Neural crest cell (in vitro differentiated cells): ENCODE measurements at regions not wholly inside any gene's neighbourhood (a gene's known extent, or its start where the extent isn't known, plus 50 kb on each side); places are given as distances from the start of the nearest gene placed in this dataset.

Experiments
- DNase-seq: peaks from one replicate; pipeline ENCODE4 v3.0.0; 2021; ENCODE audit warnings: low read depth, mixed read lengths, low spot score
- H3K27ac Mint-ChIP-seq: one replicate; pipeline ENCODE4 v1.8.0; 2021; ENCODE audit warnings: mild to moderate bottlenecking, mixed read lengths; ENCODE audit not compliant: unreplicated experiment
- H3K27me3 Mint-ChIP-seq: 2 replicates; pipeline ENCODE4 v1.8.0; 2021; ENCODE audit warnings: low read depth, mild to moderate bottlenecking, mixed read lengths
- H3K36me3 Mint-ChIP-seq: 2 replicates; pipeline ENCODE4 v1.8.0; 2021; ENCODE audit warnings: low read depth, mild to moderate bottlenecking, mixed read lengths
- H3K4me1 Mint-ChIP-seq: 2 replicates; pipeline ENCODE4 v1.8.0; 2021; ENCODE audit warnings: mixed read lengths
- H3K4me3 Mint-ChIP-seq: one replicate; pipeline ENCODE4 v1.8.0; 2021; ENCODE audit warnings: mild to moderate bottlenecking, mixed read lengths
- H3K9me3 Mint-ChIP-seq: 2 replicates; pipeline ENCODE4 v1.8.0; 2021; ENCODE audit warnings: mixed read lengths
- CTCF ChIP-seq: fragments of 200-600 bp; sonication (generic); conservative IDR thresholded peaks from 2 replicates; pipeline ENCODE4 v1.5.0; 2021; ENCODE audit warnings: antibody characterized with exemption, mild to moderate bottlenecking

GRCh38 chr16:59593194-59593661, 859.1 kb upstream of the GOT2 start:
- Mint-ChIP-seq H3K27me3 (no peaks in the 10 kb centered on the region), H3K4me3 (no peak overlapping the region), H3K36me3 (no peaks in the 10 kb centered on the region), H3K4me1 (no peaks in the 10 kb centered on the region), H3K9me3 (no peaks in the 10 kb centered on the region), H3K27ac (no peak overlapping the region)
- no peak for DNase-seq
- no peak for TF ChIP-seq CTCF

GRCh38 chr16:59591480-59591879, 857.4 kb upstream of the GOT2 start:
- H3K36me3 Mint-ChIP-seq: no peaks in the 10 kb centered on the region
- TF ChIP-seq CTCF: no peak
- H3K4me1 Mint-ChIP-seq: peaks cover 9% of the 10 kb centered on the region
- no peak overlapping the region for H3K4me3 Mint-ChIP-seq
- no peaks in the 10 kb centered on the region for H3K9me3 Mint-ChIP-seq
- no peak for DNase-seq
- no peak overlapping the region for H3K27ac Mint-ChIP-seq
- no peaks in the 10 kb centered on the region for H3K27me3 Mint-ChIP-seq

- no peak for TF ChIP-seq CTCF
- Mint-ChIP-seq H3K36me3 (no peaks in the 10 kb centered on the region), H3K4me1 (peaks cover 11% of the 10 kb centered on the region), H3K27me3 (no peaks in the 10 kb centered on the region), H3K9me3 (no peaks in the 10 kb centered on the region), H3K4me3 (no peak overlapping the region), H3K27ac (no peak overlapping the region)
- DNase-seq: no peak
Observed at GRCh38 chr16:59590845-59591244, 856.7 kb upstream of the GOT2 start.

- H3K4me3 Mint-ChIP-seq: no peak overlapping the region
- peaks cover 11% of the 10 kb centered on the region for H3K4me1 Mint-ChIP-seq
- no peak for DNase-seq
- no peak overlapping the region for H3K27ac Mint-ChIP-seq
- H3K36me3 Mint-ChIP-seq: peaks cover 2% of the 10 kb centered on the region
- TF ChIP-seq CTCF: no peak
- H3K9me3 Mint-ChIP-seq: peaks cover 3% of the 10 kb centered on the region
- no peaks in the 10 kb centered on the region for H3K27me3 Mint-ChIP-seq
Observed at GRCh38 chr16:59586331-59586730, 852.2 kb upstream of the GOT2 start.

- TF ChIP-seq CTCF: no peak
- no peak for DNase-seq
- H3K27ac Mint-ChIP-seq: no peak overlapping the region
- H3K4me3 Mint-ChIP-seq: no peak overlapping the region
- no peaks in the 10 kb centered on the region for H3K36me3 Mint-ChIP-seq
- no peaks in the 10 kb centered on the region for H3K27me3 Mint-ChIP-seq
- H3K4me1 Mint-ChIP-seq: peaks cover 6% of the 10 kb centered on the region
- H3K9me3 Mint-ChIP-seq: peaks cover 2% of the 10 kb centered on the region
Observed at GRCh38 chr16:59574296-59574695, 840.2 kb upstream of the GOT2 start.
